ENCODE measurements at regions not wholly inside any gene's neighbourhood (a gene's known extent, or its start where the extent isn't known, plus 50 kb on each side); places are given as distances from the start of the nearest gene placed in this dataset.

DNA sequence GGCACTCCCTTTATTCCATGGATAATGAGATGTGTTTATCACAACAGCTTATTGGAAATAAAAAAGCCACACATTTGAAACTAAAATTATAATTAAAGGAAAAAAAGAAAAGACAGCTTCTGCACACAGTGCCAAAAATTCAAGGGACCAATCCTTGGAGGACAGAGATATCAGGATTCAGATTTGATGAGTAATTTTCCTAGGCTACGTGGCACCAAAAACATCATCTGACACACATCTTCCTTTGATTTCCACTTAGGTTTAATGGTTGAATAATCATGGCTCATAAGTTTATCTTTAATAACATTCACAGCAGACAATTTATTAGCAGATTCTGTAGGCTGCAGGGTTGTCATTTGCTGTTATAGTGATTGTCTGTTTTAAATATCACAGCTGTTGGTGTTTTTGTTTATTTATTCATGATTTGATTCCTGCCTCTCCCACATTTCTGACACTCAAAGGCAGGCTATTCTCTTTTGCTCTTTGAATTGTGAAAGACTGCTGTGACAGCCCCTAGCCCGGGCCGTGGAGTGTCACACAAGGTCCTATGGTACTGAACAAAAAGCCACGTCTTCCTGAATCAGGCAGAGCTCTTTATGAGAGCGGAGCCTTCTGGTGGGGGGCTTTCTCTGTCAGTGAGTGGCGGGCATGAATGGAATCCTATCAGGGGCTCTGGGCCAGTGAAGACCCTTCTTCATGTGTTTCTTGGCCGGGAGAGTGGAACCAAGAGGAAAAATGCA lies 708.5 kb downstream of the SQOR start:
- Histone ChIP-seq H3K4me3 (replicated peaks in 1 of 3; ENCODE audit: insufficient read depth in 1 of 3, low read depth in 2 of 3, low read length in 3 of 3) (no peak overlapping the region), H3K36me3 (replicated peaks in 1 of 2; ENCODE audit: control insufficient read depth in 1 of 2, insufficient read depth in 2 of 2, low read length in 2 of 2) (no peaks in the 10 kb centered on the region), H3K79me2 (ENCODE audit: insufficient read depth, low read length) (no peaks in the 10 kb centered on the region), H3K4me1 (ENCODE audit: insufficient read depth, low read length) (no peaks in the 10 kb centered on the region), H3K4me2 (ENCODE audit: low read depth, low read length) (no peak overlapping the region), H4K20me1 (ENCODE audit: insufficient read depth, low read length) (no peaks in the 10 kb centered on the region), H3K27ac (ENCODE audit: extremely low read length, insufficient read depth, low read length) (no peak overlapping the region), H3K27me3 (ENCODE audit: control insufficient read depth in 1 of 2, insufficient read depth in 2 of 2, low read length in 2 of 2) (no peaks in the 10 kb centered on the region), H2AFZ (ENCODE audit: low read length) (no peak overlapping the region), H3K9me3 (ENCODE audit: low read length) (peaks cover 85% of the 10 kb centered on the region), H3K9ac (ENCODE audit: insufficient read depth, low read depth, low read length) (no peak overlapping the region)
- ATAC-seq = no peak
- no peak for FAIRE-seq
- TF ChIP-seq DBP (CRISPR knock-in tag; IDR thresholded peaks at IDR 0.05; ENCODE audit: not compliant biosample characterization) (no peak), ZNF407 (CRISPR knock-in tag; IDR thresholded peaks at IDR 0.05; ENCODE audit: not compliant biosample characterization) (no peak), ZNF614 (CRISPR knock-in tag; IDR thresholded peaks at IDR 0.05; ENCODE audit: borderline replicate concordance) (no peak), KDM1A (CRISPR knock-in tag; IDR thresholded peaks at IDR 0.05) (no peak), CHCHD3 (CRISPR knock-in tag; IDR thresholded peaks at IDR 0.05) (no peak), ZNF652 (CRISPR knock-in tag; IDR thresholded peaks at IDR 0.05; ENCODE audit: borderline replicate concordance, low read depth) (no peak), TOE1 (CRISPR knock-in tag; IDR thresholded peaks at IDR 0.05) (no peak), ARHGAP35 (CRISPR knock-in tag; IDR thresholded peaks at IDR 0.05; ENCODE audit: borderline replicate concordance) (no peak), ATF1 (CRISPR knock-in tag; IDR thresholded peaks at IDR 0.05) (no peak), ZNF383 (CRISPR knock-in tag; IDR thresholded peaks at IDR 0.05; ENCODE audit: borderline replicate concordance) (no peak), TEAD3 (CRISPR knock-in tag; optimal IDR thresholded peaks at IDR 0.05; ENCODE audit: borderline replicate concordance) (no peak), HDAC6 (IDR thresholded peaks at IDR 0.05; ENCODE audit: low read depth, low read length) (no peak)
- TF ChIP-seq, protein P1, sequence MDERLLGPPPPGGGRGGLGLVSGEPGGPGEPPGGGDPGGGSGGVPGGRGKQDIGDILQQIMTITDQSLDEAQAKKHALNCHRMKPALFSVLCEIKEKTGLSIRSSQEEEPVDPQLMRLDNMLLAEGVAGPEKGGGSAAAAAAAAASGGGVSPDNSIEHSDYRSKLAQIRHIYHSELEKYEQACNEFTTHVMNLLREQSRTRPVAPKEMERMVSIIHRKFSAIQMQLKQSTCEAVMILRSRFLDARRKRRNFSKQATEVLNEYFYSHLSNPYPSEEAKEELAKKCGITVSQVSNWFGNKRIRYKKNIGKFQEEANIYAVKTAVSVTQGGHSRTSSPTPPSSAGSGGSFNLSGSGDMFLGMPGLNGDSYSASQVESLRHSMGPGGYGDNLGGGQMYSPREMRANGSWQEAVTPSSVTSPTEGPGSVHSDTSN (CRISPR knock-in tag; IDR thresholded peaks at IDR 0.05) = no peak
- ChIA-PET CTCF (ENCODE audit: low intra/inter-chr PET ratio, low total read pairs) (no interaction called here), POLR2A (no interaction called here)
- intact Hi-C loops (cut with micrococcal nuclease; ENCODE audit: unreplicated experiment) (no loop called here), in situ Hi-C loops (cut with HindIII; ENCODE audit: extremely low pct_ligation_motif_present, low pct_unique_long_range_greater_than_20kb) (no loop called here)
- WGBS (ENCODE audit: low lambda C conversion rate) = 26% methylated on average over 7 of the region's 7 CpGs
- no peak for DNase-seq (ENCODE audit: low spot score)
- no TSS peak for BruUV-seq (replicated peaks)
